ENCODE measurements at regions not wholly inside any gene's neighbourhood (a gene's known extent, or its start where the extent isn't known, plus 50 kb on each side); places are given as distances from the start of the nearest gene placed in this dataset.

GRCh38 chr3:110957247-110958025 is 114.2 kb upstream of the NECTIN3 start:
- CTCF ChIA-PET (ENCODE audit: low intra/inter-chr PET ratio): no interaction called here
- DNase-seq (ENCODE audit: extremely low read depth in 1 of 4, low spot score in 3 of 4): no peak
- POLR2A ChIA-PET: no interaction called here
- no peaks in the 10 kb centered on the region for H3K27me3 ChIP-seq (ENCODE audit: control insufficient read depth in 2 of 2, insufficient read depth in 2 of 2, low read length in 2 of 2)
- H3K9ac ChIP-seq (ENCODE audit: insufficient read depth in 1 of 2, low read depth in 2 of 2, low read length in 2 of 2): no peak overlapping the region
- 0% methylated on average over 1 of the region's 1 CpG for WGBS (ENCODE audit: insufficient coverage, low coverage, missing lambda C conversion rate)
- in situ Hi-C loops (cut with MboI) (no loop called here), intact Hi-C loops (cut with micrococcal nuclease) (no loop called here)
- no peak for ATAC-seq
- H3K9me1 ChIP-seq (ENCODE audit: control insufficient read depth, insufficient read depth, low read length): no peaks in the 10 kb centered on the region
- no peaks in the 10 kb centered on the region for H3K4me1 ChIP-seq (replicated peaks in 1 of 2; ENCODE audit: control insufficient read depth in 2 of 2, insufficient read depth in 2 of 2, low read length in 2 of 2)
- H3K36me3 ChIP-seq (ENCODE audit: control insufficient read depth, insufficient read depth, low read length): no peaks in the 10 kb centered on the region
- H3K9me3 ChIP-seq (replicated peaks; ENCODE audit: control insufficient read depth, insufficient read depth, low read depth, low read length): no peaks in the 10 kb centered on the region
- H4K20me1 ChIP-seq (replicated peaks; ENCODE audit: control insufficient read depth, insufficient read depth, low read length): no peaks in the 10 kb centered on the region
- BruUV-seq (replicated peaks): no TSS peak
- no peak overlapping the region for H2AFZ ChIP-seq (ENCODE audit: low read depth, low read length)
- H3K27ac ChIP-seq (ENCODE audit: extremely low read depth, low read depth, low read length): no peak overlapping the region
- no peak overlapping the region for H3K4me3 ChIP-seq
- no peaks in the 10 kb centered on the region for H3K79me2 ChIP-seq (ENCODE audit: control insufficient read depth, insufficient read depth, low read length)
- FAIRE-seq: no peak
- no peak overlapping the region for H3K4me2 ChIP-seq (ENCODE audit: insufficient read depth, low read length)
- no peak for TF ChIP-seq STAT5A (IDR thresholded peaks at IDR 0.05; ENCODE audit: borderline replicate concordance, low read length)
- TF ChIP-seq ZNF518B (CRISPR knock-in tag; IDR thresholded peaks at IDR 0.05): no peak
- TF ChIP-seq MXI1 (IDR thresholded peaks at IDR 0.05; ENCODE audit: low read depth, low read length): no peak
- no peak for TF ChIP-seq DDX20 (tag; IDR thresholded peaks at IDR 0.05; ENCODE audit: low read depth)
- TF ChIP-seq TSHZ1 (CRISPR knock-in tag; IDR thresholded peaks at IDR 0.05): no peak
- TF ChIP-seq MYC (IDR thresholded peaks at IDR 0.05; ENCODE audit: low read depth, low read length): no peak
- TF ChIP-seq MYC (CRISPR knock-in tag; IDR thresholded peaks at IDR 0.05; ENCODE audit: borderline replicate concordance, low read depth): no peak
- TF ChIP-seq PRPF4 (IDR thresholded peaks at IDR 0.05; ENCODE audit: insufficient read depth, low read depth, low read length, poor library complexity, severe bottlenecking): no peak
- no peak for TF ChIP-seq ATF2 (CRISPR knock-in tag; IDR thresholded peaks at IDR 0.05)
- TF ChIP-seq NFYB (IDR thresholded peaks at IDR 0.05; ENCODE audit: extremely low read depth, insufficient read length): no peak
- TF ChIP-seq STAG1 (CRISPR knock-in tag; IDR thresholded peaks at IDR 0.05; ENCODE audit: borderline replicate concordance): no peak
- TF ChIP-seq RBBP5 (IDR thresholded peaks at IDR 0.05; ENCODE audit: borderline replicate concordance, insufficient read depth, low read length, poor library complexity, severe bottlenecking): no peak
- TF ChIP-seq HOXB6 (CRISPR knock-in tag; IDR thresholded peaks at IDR 0.05; ENCODE audit: borderline replicate concordance): no peak

Measured in K562 (cell line).